Activated CD4-positive, CD25-positive, alpha-beta regulatory T cell treated with anti-CD3 and anti-CD28 coated beads, Interleukin-2, amount 50 U/mL, for 24 hours (primary cell): ENCODE measurements at regions not wholly inside any gene's neighbourhood (a gene's known extent, or its start where the extent isn't known, plus 50 kb on each side); places are given as distances from the start of the nearest gene placed in this dataset.
"Not testable (repeated sequence)": the region's sequence is repeated elsewhere in the genome, so short reads cannot be mapped to it uniquely, and the experiment has no call there.

Experiments used
- ATAC-seq, 2 donors: fragments of 150-1000 bp; cut with Tn5 transposase; one replicate each; pipeline ENCODE4 v1.10.0; 2021; ENCODE audit warnings: mild to moderate bottlenecking in 1 of 2, moderate library complexity in 1 of 2

DNA sequence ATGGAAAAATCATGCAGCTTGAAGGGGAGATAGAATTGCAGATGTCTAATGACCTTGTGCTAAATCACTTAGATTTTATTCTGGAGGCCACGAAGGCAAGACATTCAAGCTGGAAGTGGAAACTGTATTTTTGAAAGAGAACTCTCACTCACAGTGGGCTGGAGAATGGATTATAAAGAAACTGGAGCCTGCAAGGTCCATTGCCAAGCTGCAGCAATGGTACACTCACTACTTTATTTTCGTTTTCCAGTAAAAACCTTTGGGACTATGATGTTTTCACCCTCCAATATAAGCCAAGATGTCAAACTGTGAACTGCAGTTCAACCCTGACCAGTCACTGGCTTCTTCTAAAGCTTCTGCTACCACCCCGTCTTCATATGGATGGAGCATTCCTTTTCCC lies 62.0 kb downstream of the SKIDA1 start:
- ATAC-seq = no peak

DNA sequence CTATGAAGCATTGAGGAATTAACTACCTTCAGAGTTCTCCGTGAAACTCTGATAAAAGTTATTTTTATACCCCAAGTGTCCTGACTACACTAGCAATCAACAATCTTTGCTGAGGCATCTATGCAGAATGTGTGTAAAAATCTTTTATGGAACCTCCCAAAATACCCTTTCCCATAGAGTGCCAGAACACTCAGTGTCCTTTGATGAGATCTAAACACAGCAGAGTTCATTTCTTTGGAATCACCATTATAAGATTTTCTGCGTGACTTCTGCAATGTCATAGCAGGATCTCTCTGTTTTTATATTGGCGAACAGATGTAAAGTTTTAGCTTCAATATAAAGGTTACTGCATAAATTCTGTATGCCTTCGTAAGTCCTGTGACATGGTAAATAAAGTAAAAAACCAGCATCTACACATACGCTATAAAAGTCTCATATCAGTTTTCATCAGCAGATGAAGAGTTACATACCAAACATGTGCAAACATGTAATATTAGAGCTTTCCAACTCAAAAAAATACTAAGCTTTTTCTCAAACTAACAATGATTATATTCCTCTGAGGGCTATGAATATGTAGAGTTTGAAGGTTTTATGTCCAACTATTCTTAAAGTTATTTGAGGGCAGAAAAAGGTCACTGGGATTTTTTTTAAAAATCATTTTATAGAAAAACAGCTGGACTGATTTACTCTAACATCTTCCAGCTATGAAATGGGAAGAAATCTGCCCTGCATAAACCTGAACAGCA lies 67.2 kb downstream of the SKIDA1 start:
- no peak for ATAC-seq

DNA sequence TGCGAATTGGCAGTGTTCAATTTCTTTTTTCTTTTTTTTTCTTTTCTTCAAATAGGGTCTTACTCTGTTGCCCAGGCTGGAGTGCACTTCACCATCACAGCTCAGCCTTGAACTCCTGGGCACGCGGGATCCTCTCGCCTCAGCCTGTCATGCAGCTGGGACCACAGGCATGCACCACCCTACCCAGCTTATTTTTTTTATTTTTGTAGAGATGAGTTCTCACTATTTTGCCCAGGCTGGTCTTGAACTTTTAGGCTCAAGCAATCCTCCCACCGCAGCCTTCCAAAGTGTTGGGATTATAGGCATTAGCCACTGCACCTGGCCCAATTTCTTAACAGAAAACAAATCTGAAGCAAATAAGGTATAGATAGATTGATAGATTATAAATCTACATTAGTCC lies 69.3 kb downstream of the SKIDA1 start:
- ATAC-seq = no peak

DNA sequence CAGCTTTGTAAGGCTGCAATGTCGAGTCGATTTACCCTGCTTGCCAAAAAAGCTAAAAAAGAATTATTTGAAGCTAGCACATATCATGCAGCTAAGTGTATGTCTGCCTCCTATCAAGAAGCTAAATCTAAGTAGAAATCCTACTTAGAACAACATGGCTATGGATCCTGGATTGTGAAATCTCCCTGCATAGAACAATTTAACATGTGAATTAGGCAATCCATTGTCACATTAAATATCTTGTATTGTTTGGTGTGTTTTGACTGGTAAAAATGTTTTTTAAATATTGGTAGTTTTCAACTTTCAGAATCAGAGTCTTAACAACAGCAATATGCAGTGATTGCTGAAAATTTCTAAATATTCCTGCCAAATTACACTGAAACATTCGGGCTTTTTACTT lies 73.3 kb downstream of the SKIDA1 start:
- no peak for ATAC-seq

DNA sequence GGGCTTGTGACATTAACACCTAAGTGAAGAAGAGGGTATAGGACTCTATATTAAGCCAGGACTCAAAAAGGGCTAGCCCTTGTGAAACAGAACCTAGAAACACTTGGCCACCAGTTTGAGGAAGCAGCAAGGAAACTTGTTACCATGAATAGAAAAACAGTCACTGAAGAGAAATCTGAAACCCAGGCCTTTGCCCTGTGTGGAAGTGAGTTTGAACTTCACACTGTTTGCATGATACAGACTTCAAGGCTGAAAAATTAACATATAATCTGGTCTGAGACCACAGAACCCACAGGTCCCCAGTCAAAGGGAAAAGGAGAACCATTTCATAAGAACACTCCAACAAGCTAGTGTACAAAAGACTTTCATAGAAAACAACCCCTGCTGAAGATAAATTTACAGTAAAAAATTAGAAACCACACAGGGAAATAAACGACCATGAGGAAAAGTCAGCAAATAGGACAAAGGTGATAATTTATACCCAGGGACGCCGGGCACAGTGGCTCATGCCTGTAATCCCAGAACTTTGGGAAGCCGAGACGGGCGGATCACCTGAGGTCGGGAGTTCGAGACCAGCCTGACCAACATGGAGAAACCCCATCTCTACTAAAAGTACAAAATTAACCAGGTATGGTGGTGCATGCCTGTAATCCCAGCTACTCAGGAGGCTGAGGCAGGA lies 76.1 kb downstream of the SKIDA1 start:
- no peak for ATAC-seq

DNA sequence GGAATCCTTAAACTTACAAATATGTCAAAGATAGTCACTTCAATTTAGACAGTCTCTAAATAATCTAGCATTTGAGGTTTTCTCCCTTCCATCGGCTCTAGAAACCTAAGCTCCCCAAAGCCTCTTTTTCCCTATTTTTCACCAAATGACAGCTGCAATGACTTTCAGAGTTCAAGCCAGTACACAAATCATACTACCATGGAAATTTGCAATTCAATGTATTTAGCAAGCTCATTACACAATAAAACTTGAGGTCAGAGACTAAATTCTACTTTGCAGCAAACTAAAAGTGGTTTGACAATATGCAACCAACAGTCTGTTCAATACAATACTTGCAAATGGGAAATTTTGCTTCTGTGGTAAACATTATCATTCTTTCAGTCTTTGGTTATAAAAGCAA lies 80.3 kb downstream of the SKIDA1 start:
- ATAC-seq = no peak

DNA sequence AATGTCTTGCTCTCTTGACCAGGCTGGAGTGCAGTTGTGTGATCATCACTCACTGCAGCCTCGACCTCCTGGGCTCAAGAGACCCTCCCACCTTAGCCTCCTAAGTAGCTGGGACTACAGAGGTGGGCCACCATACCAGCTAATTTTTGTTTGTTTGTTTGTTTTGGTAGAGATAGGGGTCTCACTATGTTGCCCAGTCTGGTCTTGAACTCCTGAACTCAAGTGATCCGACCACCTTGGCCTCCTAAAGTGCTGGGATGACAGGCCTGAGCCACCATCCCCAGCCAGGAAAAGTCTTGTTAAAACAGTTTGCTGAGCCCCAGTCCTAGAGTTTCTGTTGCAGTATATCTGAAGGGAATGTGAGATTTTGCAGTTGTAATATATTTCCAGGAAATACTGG lies 83.9 kb downstream of the SKIDA1 start:
- ATAC-seq = no peak

DNA sequence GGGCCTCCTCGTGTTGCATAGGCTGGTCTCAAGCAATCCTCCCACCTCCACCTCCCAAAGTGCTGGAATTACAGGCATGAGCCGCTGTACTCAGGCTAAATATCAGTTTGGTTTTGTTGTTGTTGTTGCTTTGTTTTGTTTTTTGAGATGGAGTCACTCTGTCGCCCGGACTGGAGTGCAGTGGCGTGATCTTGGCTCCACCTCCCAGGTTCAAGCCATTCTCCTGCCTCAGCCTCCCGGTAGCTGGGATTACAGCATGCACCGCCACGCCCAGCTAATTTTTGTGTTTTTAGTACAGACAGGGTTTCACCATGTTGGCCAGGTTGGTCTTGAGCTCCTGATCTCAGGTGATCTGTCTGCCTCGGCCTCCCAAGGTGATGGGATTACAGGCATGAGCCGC lies 86.6 kb downstream of the SKIDA1 start:
- ATAC-seq = not testable (repeated sequence)

DNA sequence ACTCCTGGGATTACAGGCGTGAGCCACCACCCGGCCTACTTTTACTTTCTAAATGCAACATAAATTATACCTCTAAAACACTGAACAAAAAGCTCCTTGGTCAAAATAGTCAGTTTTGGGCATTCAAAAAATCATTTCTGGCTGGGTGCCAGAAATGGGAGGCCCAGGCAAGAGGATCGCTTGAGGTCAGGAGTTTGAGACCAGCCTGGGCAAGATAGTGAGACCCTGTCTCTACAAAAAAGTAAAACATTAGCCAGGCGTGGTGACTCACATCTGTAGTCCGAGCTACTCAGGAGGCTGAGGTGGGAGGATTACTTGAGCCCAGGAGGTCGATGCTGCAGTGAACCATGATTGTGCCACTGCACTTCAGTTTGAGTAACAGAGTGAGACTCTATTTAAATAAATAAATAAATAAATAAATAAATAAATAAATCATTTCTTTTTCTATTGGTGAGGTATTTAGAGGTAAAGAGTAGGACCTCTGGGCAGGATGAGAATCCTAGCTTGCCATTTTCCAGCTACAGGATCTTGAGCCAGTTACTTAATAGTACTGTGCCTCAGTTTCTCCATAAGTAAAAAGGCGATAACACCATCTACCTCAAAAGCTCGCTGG lies 87.6 kb downstream of the SKIDA1 start:
- ATAC-seq = no peak

DNA sequence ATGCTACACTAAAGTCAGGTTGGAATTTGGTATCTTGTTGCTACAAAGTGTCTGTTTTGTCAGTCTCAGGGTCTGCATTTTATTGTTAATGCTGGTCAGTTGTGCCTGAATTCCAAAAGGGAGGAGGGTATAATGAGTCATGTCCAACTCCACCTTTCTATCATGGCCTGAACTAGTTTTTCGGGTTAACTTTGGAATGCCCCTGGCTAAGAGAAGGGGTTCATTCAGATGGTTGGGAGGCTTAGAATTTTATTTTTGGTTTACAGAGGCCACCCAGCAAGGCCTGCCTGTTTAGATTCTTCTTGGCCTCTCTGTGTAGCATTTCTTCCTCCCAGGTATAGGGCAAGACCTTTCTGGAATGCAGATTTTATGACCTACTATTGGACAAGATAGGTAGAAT lies 93.2 kb downstream of the SKIDA1 start:
- no peak for ATAC-seq

DNA sequence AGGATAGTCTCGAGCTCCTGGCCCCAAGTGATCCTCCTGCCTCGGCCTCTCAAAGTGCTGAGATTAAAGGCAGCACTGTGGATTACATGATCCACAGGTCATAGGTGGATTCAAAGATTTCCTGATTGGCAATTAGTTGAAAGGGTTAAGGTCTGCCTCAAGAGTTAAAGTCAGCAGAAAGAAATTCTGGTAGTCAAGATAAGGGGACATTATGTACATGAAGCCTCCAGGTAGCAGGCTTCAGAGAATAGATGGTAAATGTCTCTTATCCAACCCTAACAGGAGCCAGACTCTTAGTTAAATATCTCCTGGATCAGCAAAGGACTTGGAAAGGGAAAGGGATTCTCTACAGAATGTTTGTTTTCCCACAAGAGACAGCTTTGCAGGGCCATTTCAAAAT lies 93.7 kb downstream of the SKIDA1 start:
- no peak for ATAC-seq

DNA sequence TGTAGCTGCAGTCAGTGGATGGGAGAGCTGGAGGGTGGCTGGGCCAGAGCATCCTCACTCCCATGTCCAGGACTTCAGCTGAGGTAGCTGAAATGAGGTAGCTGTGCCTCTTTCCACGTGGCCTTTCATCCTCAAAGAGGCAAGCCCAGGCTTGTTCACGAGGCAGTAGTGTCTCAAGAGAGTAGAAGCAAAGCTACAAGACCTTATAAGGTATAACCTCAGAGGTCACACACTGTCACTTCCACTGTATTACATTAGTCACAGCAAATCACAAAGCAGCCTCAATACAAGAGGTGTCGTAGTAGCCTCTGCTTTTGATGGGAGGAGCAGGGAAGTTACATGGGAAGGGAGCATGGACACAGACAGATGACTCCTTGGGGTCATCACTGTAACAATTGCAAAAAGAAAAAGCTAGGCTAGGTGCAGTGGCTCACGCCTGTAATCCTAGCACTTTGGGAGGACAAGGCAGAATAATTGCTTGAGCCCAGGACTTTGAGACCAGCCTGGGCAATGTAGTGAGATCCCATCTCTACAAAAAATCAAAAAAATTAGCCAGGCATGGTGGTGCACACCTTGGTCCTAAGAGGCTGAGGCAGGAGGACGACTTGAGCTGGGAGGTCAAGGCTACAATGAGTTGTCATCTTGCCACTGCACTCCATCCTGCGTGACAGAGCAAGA lies 97.5 kb downstream of the SKIDA1 start:
- no peak for ATAC-seq

DNA sequence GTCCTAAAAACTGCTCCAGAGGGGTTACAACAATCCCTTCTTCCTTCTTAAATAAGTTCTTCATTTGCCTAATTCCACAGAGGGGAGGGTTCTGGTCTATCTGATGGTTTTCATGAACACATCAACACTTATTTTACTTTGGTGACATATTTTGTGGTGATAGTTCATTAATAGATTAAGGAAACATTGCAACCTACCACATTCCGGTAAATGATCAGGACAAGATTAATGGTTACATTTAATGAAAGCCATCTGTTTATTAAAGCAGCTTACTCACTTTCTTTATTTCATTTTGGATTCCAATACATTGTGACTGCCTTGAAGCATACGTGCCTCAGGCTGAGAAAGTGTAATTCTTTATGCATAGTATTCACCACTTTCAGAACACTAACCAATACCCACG lies 101.0 kb downstream of the SKIDA1 start:
- no peak for ATAC-seq

DNA sequence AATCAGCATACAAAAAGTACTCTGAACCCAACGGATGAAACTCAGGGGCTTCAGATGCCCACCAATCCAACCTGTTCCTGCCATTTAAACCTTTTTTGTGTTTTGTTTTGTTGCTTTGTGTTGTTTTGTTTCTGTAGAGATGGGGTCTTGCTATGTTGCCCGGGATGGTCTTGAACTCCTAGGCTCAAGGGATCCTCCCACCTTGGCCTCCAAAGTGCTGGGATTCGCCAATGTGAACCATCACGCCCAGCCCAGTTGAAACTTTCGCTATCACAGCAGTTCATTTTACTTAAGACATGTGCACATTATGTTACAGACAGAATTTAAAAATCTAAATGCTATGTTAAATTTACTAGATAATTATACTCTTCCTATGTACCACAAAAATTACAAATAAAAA lies 101.6 kb downstream of the SKIDA1 start:
- ATAC-seq = no peak

DNA sequence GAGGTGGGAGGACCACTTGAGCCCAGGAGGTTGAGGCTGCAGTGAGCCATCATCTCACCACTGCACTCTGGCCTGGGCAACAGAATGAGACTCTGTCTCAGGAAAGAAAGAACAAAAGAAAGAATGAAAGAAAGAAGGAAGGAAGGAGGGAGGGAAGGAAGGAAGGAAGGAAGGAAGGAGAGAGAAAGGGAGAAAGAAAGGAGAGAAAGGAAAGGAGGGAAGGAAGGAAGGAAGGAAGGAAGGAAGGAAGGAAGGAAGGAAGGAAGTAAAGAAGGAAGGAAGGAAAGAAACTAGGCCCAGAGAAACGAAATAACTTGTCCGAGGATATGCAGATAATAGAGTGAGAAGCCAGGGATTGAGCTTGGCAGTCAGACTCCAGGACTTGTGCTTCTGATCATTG lies 102.1 kb downstream of the SKIDA1 start:
- no peak for ATAC-seq

DNA sequence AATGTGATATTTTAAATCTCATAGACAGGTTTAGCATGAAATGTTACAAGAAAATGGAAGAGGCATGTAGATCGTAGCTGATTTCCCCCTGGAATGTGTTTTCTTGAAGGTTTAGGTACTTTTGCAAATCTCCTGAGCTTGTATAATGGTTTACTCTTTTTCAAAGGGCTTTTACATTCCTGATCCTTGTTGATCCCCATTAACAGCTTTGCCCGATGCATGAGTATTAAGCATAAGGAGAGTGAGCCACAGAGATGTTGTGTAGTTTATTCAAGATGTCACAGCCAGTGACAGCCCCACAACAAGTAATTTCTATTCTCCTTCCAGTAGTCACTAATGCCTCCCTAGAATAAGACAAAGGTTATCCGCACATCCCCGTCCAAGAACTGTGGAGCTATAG lies 103.7 kb downstream of the SKIDA1 start:
- no peak for ATAC-seq

DNA sequence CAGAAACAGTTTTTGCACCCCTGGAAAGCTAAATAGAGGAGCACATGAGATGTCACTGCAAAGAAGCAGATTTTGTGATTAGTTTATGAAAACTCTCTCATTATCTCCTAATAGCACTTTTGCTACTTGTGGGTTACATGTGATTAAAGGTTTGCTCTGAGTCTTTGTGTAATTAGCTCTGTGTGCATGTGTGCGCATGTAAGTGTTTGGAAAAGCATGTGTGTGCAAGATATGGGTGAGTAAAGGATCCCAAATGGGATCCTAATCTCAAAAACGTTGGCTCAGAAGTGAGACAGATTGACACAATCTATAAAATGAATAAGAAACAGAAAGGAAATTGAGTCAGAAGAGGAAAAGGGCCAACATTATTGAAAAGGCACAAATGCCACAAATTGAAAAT lies 104.5 kb downstream of the SKIDA1 start:
- no peak for ATAC-seq

DNA sequence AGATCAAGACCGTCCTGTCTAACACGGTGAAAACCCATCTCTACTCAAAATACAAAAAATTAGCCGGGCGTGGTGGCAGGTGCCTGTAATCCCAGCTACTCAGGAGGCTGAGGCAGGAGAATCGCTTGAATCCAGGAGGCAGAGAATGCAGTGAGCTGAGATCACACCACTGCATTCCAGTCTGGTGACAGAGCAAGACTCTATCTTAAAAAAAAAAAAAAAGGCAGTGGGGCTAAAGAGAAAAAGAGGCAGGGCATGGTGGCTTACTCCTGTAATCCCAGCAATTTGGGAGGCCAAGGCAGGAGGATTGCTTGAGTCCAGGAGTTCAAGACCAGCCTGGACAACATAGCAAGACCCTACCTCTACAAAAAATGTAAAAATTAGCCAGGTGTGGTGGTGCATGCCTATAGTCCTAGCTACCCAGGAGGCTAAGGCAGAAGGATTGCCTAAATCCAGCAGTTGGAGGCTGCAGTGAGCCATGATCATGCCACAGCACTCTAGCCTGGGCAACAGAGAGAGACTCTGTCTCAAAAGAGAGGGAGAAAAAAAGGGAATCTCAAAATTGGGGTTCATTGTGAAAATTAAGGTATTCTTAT lies 106.4 kb downstream of the SKIDA1 start:
- not testable (repeated sequence) for ATAC-seq

DNA sequence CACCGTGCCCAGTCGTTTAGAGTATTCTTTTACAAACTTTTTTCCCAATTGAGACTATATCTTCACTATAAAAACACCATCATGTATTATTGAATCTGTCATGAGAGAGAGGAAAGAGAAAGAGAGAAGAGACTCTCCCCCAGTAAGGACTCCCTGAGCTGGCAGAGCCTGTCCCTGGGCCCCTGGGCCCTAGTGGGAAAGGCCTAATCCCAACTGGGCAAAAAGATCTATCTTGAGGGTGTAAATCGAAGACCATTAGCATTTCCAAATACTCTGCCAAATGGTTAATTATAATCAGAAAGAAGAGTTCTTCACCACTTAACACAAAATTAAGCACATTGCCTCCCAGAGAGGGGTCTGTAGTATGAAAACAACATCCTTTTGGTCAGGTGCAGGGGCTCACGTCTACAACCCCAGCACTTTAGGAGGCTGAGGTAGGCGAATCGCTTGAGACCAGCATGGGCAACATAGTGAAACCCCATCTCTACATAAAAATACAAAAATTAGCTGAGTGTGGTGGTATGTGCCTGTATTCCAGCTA lies 108.2 kb downstream of the SKIDA1 start:
- ATAC-seq = no peak

DNA sequence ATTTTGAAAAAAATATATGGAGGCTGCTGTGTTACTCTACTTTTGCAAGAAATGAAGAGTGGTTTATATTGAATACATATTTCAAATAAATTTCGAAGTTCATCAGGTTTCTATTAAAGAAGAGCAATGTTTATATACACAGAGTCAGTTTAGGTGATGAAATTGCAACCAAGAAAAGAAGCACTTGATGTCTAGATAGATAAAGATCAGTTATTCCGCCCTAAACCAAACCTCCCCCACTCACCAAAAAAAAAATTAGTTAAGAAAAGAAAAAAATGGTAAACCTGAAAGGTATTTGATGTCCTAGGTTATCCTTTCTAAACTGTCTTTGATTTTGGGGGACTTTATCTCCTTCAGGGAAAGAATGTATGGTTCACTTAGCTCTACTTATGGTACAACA lies 111.8 kb downstream of the SKIDA1 start:
- no peak for ATAC-seq

DNA sequence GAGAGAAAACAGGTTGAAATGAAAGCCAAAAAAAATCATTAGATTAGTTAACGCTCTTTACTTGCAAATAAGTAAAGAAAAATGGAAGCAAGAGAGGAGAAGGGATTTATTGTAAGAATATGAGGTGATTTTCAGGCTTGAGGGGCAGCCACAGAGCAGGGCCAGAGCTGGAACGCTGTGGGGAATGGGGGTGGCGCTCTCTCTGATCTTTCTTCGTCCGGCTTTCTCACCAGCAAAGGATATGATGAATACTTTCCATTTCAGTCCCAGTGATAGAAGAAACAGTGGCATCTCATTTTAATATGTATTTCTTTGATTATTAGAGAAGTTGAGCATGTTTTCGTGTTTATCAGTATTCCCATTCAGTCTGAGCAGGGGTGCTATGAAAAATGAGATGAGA lies 112.2 kb downstream of the SKIDA1 start:
- ATAC-seq = no peak

DNA sequence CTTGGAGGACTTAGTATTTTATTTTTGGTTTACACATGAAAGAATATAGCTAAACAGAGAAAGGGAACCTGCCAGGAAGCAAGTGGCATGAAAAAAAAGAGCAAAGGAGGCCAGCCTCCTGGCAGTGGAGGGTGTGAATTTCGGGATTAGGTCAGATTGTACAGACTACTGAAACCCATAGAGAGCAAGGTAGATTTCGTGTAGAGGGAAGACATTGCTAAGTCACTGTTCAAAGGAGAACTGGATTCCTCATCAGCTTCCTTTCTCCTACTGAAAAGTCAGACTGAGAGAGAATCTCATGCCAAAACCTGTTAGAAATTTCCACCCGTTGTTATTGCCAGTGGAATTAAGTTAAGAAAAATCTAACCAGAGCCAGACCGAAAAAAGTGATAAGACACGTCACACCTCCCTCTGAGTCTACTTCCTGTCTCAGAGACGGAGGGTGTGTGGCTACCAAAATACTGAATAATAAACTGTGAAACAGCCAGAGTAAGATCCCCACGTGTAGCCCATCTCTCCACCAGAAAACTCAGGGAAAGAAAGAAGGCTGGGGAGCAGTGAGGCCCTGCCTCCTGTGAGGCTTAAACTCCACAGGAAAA lies 118.8 kb downstream of the SKIDA1 start:
- peak; percentile 87 to 92 for ATAC-seq

DNA sequence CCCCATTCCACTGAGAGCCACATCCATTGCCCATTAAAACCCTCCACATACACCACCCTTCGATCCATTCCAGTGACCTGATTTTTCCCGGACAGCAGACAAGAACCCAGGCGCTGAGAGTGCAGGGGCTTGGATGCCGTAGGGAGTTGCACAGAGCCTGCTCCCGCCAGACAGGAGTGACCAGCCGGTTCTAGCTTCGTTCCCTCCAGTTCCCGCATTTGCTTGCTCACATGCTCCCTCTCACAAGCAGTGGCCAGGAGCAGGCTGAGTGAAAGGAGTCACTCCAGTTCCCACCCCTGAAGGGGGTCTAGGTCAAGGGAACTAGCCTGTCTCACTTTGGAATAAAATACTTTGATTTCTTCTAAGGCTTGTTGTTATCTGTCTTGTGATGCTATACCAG lies 119.5 kb downstream of the SKIDA1 start:
- no peak for ATAC-seq
